Testis (tissue), 2 donors: ENCODE measurements at regions not wholly inside any gene's neighbourhood (a gene's known extent, or its start where the extent isn't known, plus 50 kb on each side); places are given as distances from the start of the nearest gene placed in this dataset.

Experiments used
- DNase-seq: peaks from one replicate; pipeline ENCODE4 v3.0.0-alpha.2; 2019
- H3K27ac ChIP-seq, 2 donors: fragments of 200-600 bp; sonication (generic); one replicate each; pipeline ENCODE4 v1.5.1; 2019
- H3K27me3 ChIP-seq: fragments of 200-600 bp; sonication (generic); one replicate; pipeline ENCODE4 v1.5.1; 2019
- H3K36me3 ChIP-seq: fragments of 200-600 bp; sonication (generic); one replicate; pipeline ENCODE4 v1.5.1; 2017; ENCODE audit warnings: low read depth; ENCODE audit errors: missing control alignments
- H3K4me1 ChIP-seq: fragments of 200-600 bp; sonication (generic); one replicate; pipeline ENCODE4 v1.5.1; 2019
- H3K4me3 ChIP-seq, 2 donors: fragments of 200-600 bp; sonication (generic); one replicate each; pipeline ENCODE4 v1.5.1; 2017 to 2019
- H3K9me3 ChIP-seq: fragments of 200-600 bp; sonication (generic); one replicate; pipeline ENCODE4 v1.5.1; 2017
- POLR2A ChIP-seq: fragments of 450-650 bp; IDR thresholded peaks from one replicate; pipeline ENCODE4 v1.6.1; 2017; ENCODE audit warnings: antibody characterized with exemption, mild to moderate bottlenecking, moderate library complexity
- WGBS, 2 donors: methylation state at CpG; one replicate each; pipeline ENCODE4 v1.1.5; 2018; 5-methylcytosine and 5-hydroxymethylcytosine counted together
- intact Hi-C: fragments of 100-400 bp; cut with DNase I; formaldehyde crosslinking; loops from one replicate; pipeline ENCODE4 v1.15.1; 2023; ENCODE audit warnings: low total_unique reads
- TF ChIP-seq, protein P1 (sequence below), 3 experiments: fragments of 450-650 bp in 2 of 3; fragments of 200-600 bp in 1 of 3; sonication (generic) in 1 of 3; IDR thresholded peaks; one replicate each; pipeline ENCODE4 v1.5.1; 2016 to 2019; ENCODE audit warnings: antibody characterized with exemption in 3 of 3, mild to moderate bottlenecking in 2 of 3, moderate library complexity in 1 of 3

DNA sequence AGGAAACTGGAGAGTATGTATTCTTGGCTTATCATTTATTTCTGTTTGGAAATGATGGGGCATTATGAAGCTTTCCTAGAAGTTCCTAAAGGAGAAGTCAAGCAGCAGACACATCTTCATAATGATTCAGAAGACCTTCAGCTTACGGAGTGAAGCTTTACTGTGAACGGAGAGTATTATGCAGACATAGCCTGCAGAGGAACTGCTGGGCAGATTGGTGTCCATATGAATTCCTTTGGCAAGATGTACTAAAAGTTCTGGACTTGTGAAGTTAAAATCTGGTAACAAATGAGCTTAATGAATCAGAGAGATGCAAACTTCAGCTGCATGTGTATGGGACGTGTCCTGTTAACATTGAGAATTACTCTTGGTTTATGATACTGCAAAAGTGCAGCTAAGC is 60.1 kb downstream of the NABP1 start:
- H3K9me3 ChIP-seq, result no peaks in the 10 kb centered on the region
- DNase-seq, result no peak
- intact Hi-C loops, result no loop called here
- no peaks in the 10 kb centered on the region for H3K36me3 ChIP-seq
- no peaks in the 10 kb centered on the region for H3K27me3 ChIP-seq
- WGBS, 2 donors, result 92 to 93% methylated on average over 3 of the region's 3 CpGs
- no peaks in the 10 kb centered on the region for H3K4me1 ChIP-seq
- no peak overlapping the region for H3K27ac ChIP-seq
- H3K4me3 ChIP-seq, result no peak overlapping the region
- no peak for TF ChIP-seq POLR2A
- TF ChIP-seq, protein P1, sequence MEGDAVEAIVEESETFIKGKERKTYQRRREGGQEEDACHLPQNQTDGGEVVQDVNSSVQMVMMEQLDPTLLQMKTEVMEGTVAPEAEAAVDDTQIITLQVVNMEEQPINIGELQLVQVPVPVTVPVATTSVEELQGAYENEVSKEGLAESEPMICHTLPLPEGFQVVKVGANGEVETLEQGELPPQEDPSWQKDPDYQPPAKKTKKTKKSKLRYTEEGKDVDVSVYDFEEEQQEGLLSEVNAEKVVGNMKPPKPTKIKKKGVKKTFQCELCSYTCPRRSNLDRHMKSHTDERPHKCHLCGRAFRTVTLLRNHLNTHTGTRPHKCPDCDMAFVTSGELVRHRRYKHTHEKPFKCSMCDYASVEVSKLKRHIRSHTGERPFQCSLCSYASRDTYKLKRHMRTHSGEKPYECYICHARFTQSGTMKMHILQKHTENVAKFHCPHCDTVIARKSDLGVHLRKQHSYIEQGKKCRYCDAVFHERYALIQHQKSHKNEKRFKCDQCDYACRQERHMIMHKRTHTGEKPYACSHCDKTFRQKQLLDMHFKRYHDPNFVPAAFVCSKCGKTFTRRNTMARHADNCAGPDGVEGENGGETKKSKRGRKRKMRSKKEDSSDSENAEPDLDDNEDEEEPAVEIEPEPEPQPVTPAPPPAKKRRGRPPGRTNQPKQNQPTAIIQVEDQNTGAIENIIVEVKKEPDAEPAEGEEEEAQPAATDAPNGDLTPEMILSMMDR (IDR thresholded peaks at IDR 0.05), result no peak

DNA sequence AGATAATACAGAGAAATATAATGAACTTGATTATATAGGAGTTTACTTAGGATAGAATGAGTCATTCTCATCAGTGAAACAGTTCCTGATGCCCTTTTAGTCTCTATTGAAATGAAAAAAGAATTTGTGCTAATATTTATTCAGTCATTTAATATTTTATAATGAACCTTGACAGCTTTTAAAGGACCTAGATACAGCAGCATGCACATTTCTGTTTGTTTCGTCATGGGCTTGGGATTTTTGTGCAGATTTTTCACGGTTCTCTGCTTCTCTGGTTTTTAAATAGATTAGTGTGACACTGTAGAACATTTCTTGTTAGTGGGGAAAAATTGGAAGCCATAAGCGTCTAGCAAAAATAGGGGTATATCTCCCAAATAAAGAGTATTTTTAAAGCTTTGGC is 60.7 kb downstream of the NABP1 start:
- no peak overlapping the region for H3K4me3 ChIP-seq
- WGBS, 2 donors, result 74 to 77% methylated on average over 3 of the region's 3 CpGs
- intact Hi-C loops, result no loop called here
- H3K36me3 ChIP-seq, result no peaks in the 10 kb centered on the region
- TF ChIP-seq, protein P1 (IDR thresholded peaks at IDR 0.05), result no peak
- TF ChIP-seq POLR2A, result no peak
- no peak for DNase-seq
- no peaks in the 10 kb centered on the region for H3K9me3 ChIP-seq
- H3K4me1 ChIP-seq, result no peaks in the 10 kb centered on the region
- no peak overlapping the region for H3K27ac ChIP-seq
- no peaks in the 10 kb centered on the region for H3K27me3 ChIP-seq

DNA sequence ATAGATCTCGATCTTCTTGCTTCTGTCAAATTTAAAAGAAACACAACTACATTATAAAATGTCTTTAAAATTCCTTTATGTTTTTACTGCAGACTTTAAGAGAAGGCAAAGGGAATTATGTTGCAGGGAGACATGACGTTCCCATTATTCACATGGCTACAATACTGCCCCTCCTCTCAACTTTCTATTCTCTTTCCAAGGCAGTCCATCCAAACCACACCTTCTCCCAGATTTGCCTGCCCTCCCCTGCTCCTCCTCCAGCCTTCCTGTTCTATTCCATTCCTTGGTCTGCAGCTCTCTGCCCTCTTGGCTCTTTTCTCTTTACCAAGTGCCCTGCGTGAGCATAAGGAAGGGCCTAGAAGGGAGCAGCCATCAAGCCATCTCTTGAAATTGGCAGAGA is 61.3 kb downstream of the NABP1 start:
- TF ChIP-seq, protein P1 (IDR thresholded peaks at IDR 0.05), result no peak
- TF ChIP-seq POLR2A, result no peak
- intact Hi-C loops, result no loop called here
- no peaks in the 10 kb centered on the region for H3K4me1 ChIP-seq
- H3K27ac ChIP-seq, result no peak overlapping the region
- H3K27me3 ChIP-seq, result no peaks in the 10 kb centered on the region
- no peak for DNase-seq
- 64 to 71% methylated on average over 3 of the region's 3 CpGs for WGBS, 2 donors
- no peaks in the 10 kb centered on the region for H3K9me3 ChIP-seq
- H3K36me3 ChIP-seq, result no peaks in the 10 kb centered on the region
- no peak overlapping the region for H3K4me3 ChIP-seq

DNA sequence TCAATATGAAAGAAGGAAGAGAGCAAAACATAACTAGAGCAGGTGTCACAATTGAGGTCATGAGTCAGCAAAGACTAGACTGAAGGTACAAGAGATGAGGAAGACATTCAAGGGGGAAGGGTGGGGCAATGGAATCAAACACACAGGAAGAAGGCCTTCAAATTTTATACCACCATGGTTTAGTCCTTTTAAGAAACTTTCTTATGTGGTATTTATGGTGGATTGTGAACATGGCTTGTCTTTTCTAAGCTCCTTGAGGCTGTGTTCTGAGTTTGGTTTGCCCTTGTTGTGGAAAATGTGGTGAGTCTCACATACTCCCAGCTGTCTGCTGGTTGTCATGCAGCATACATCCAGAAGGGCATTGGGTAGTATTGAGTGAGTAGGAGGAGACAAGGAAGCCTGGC is 62.1 kb downstream of the NABP1 start:
- no peaks in the 10 kb centered on the region for H3K27me3 ChIP-seq
- TF ChIP-seq, protein P1 (IDR thresholded peaks at IDR 0.05), result no peak
- TF ChIP-seq POLR2A, result no peak
- H3K9me3 ChIP-seq, result no peaks in the 10 kb centered on the region
- no peaks in the 10 kb centered on the region for H3K4me1 ChIP-seq
- no peak overlapping the region for H3K27ac ChIP-seq
- intact Hi-C loops, result no loop called here
- no peak for DNase-seq
- H3K36me3 ChIP-seq, result no peaks in the 10 kb centered on the region
- no peak overlapping the region for H3K4me3 ChIP-seq

DNA sequence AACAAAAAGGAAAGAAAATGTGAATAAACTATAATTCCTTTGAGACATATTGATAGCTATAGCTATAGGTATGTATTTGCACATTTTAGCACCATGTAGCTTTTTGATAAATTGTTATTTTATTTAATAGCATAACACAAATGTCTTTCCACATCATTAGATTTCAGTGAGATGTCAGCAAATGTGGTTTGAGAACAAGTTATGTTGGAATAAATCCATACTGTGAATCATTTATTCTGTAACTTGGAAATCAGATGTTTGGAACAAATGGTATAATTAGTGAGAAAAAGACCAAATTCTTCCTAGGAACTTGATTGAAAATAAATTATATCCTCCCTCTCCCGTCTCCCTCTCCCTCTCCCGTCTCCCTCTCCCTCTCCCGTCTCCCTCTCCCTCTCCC is 62.8 kb downstream of the NABP1 start:
- 46 to 60% methylated on average over 3 of the region's 3 CpGs for WGBS, 2 donors
- no peak for DNase-seq
- Histone ChIP-seq H3K4me1 (no peaks in the 10 kb centered on the region), H3K36me3 (no peaks in the 10 kb centered on the region), H3K27me3 (no peaks in the 10 kb centered on the region), H3K4me3 (no peak overlapping the region), H3K9me3 (no peaks in the 10 kb centered on the region), H3K27ac (no peak overlapping the region)
- no peak for TF ChIP-seq POLR2A
- TF ChIP-seq, protein P1 (IDR thresholded peaks at IDR 0.05), result no peak
- intact Hi-C loops, result no loop called here
